Activated T-cell treated with anti-CD3 and anti-CD28 coated beads, Interleukin-2, amount 50 U/mL, for 24 hours (primary cell): ENCODE measurements at regions not wholly inside any gene's neighbourhood (a gene's known extent, or its start where the extent isn't known, plus 50 kb on each side); places are given as distances from the start of the nearest gene placed in this dataset.

Source experiments
- DNase-seq: peaks from one replicate; pipeline ENCODE4 v3.0.0-alpha.2; 2020
- H3K27ac Mint-ChIP-seq: 2 replicates; pipeline ENCODE4 v1.8.0; 2020; ENCODE audit warnings: mild to moderate bottlenecking, mixed read lengths
- H3K27me3 Mint-ChIP-seq: 2 replicates; pipeline ENCODE4 v1.8.0; 2020; ENCODE audit warnings: mixed read lengths
- H3K36me3 Mint-ChIP-seq: 2 replicates; pipeline ENCODE4 v1.8.0; 2020; ENCODE audit warnings: low read depth, mixed read lengths
- H3K4me1 Mint-ChIP-seq: 2 replicates; pipeline ENCODE4 v1.8.0; 2020; ENCODE audit warnings: low read depth, mixed read lengths
- H3K4me3 Mint-ChIP-seq: 2 replicates; pipeline ENCODE4 v1.8.0; 2020; ENCODE audit warnings: mild to moderate bottlenecking, moderate library complexity, mixed read lengths
- H3K9me3 Mint-ChIP-seq: 2 replicates; pipeline ENCODE4 v1.8.0; 2020; ENCODE audit warnings: mixed read lengths

DNA sequence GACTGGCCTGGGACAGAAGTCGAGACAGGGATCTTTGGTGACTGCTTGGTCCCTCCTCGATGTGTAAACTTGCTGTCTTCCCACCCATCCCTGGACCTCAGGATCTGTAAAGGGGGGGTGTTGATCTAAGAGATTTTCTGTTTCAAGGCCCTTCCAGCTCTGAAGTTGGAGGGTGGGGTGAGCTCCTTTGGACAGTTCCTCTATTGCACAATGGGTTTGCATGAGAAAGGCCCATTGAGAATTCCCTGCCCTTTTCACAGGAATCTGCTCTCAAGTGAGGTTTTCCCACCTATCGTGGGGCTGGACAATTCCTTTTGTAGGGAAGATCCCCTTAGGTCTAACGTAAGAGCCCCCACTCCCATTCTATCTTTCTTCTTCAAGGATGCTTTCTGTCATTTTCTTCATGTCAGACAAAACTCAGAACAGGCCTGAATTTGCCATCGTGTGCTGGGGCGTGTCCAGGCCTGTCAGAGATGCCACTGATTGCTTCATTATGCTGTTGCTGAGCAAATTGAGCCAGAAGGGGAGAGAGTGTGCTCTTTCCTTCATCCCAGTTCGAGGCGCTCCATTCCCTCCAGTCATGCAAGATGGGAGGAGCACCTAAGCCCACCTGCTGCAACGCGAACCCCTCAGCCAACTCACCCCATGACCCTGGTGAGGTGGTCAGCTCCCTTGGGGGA, 149.9 kb upstream of the IGSF21 start:
- Mint-ChIP-seq H3K36me3 (no peaks in the 10 kb centered on the region), H3K27me3 (peaks cover 33% of the 10 kb centered on the region), H3K4me3 (no peak overlapping the region), H3K9me3 (no peaks in the 10 kb centered on the region), H3K4me1 (peaks cover 12% of the 10 kb centered on the region), H3K27ac (no peak overlapping the region)
- DNase-seq = no peak

GRCh38 chr1:17958704-17959103, 148.9 kb upstream of the IGSF21 start:
- Mint-ChIP-seq H3K4me1 (peaks cover 12% of the 10 kb centered on the region), H3K27ac (no peak overlapping the region), H3K9me3 (no peaks in the 10 kb centered on the region), H3K36me3 (no peaks in the 10 kb centered on the region), H3K27me3 (peaks cover 25% of the 10 kb centered on the region), H3K4me3 (no peak overlapping the region)
- no peak for DNase-seq

- Mint-ChIP-seq H3K4me3 (no peak overlapping the region), H3K9me3 (no peaks in the 10 kb centered on the region), H3K4me1 (peaks cover 6% of the 10 kb centered on the region), H3K27me3 (peaks cover 30% of the 10 kb centered on the region), H3K27ac (no peak overlapping the region), H3K36me3 (no peaks in the 10 kb centered on the region)
- DNase-seq = no peak
Measured at GRCh38 chr1:17963513-17963912, 144.1 kb upstream of the IGSF21 start.

DNA sequence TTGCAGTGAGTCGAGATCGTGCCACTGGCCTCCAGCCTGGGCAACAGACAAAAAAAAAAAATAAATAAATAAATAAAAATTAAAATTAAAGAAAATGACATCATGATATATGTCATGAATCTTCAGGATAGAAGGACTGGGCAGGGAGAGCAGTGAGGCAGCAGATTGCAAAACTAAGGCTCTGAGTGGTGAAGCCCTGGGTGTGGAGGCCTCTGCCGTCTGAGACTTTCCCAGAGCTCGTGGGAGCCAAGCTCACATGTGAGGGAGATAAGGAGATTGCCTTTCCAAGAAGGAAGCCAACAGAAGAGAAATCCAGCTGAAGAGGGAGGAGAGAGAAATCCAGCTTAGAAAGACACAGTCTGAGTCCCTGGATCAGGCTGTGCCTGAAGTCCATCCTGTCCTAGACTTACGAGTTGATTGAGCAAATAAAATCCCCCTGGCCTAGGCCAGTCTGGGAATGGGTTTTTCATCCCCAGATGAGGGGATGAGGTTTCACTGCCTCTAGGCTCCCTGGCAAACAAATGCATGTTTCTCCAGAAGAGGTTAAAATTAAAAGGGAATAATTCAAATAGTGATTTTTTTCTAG, 142.0 kb upstream of the IGSF21 start:
- Mint-ChIP-seq H3K4me3 (no peak overlapping the region), H3K27me3 (peaks cover 26% of the 10 kb centered on the region), H3K4me1 (no peaks in the 10 kb centered on the region), H3K27ac (no peak overlapping the region), H3K36me3 (no peaks in the 10 kb centered on the region), H3K9me3 (no peaks in the 10 kb centered on the region)
- DNase-seq = no peak

- no peaks in the 10 kb centered on the region for H3K4me1 Mint-ChIP-seq
- H3K36me3 Mint-ChIP-seq = no peaks in the 10 kb centered on the region
- H3K27me3 Mint-ChIP-seq = peaks cover 21% of the 10 kb centered on the region
Measured at GRCh38 chr1:17966341-17966740, 141.3 kb upstream of the IGSF21 start.

DNA sequence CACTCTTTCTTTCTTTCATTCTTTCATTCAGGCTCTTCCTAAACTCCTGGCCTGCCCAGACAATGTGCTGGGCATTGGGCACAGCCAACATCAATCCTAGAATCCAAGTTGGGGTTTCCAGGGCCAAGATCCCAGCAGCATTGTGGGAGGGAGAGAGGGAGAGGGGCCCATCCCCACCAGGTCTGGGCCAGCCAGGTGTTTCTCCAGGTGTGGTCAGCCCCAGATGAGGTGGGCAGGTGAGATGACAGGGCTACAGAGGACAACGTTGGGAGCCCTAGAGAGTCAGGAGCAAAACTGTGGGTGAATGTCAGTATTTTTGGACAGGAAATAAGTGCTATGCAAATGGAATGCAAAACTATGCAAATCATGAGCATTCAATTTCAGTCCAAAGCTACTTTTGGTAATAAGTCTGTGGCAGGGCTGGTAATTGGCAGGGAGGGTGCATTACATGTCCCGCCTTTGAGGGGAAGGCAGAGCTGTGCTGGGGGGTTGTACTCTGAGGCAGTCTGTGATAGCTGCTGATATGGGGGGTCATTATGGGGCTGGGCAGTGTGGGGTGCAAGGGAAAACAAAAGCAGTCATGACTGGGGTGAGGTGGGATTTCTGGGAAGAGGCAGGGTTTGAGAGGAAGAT, 139.9 kb upstream of the IGSF21 start:
- H3K36me3 Mint-ChIP-seq = no peaks in the 10 kb centered on the region
- no peak overlapping the region for H3K4me3 Mint-ChIP-seq
- H3K4me1 Mint-ChIP-seq = no peaks in the 10 kb centered on the region
- H3K9me3 Mint-ChIP-seq = no peaks in the 10 kb centered on the region
- no peak overlapping the region for H3K27ac Mint-ChIP-seq
- no peak for DNase-seq
- peaks cover 10% of the 10 kb centered on the region for H3K27me3 Mint-ChIP-seq

More at GRCh38 chr1:17966341-17966740, 141.3 kb upstream of the IGSF21 start:
- Mint-ChIP-seq H3K9me3 (no peaks in the 10 kb centered on the region), H3K4me3 (no peak overlapping the region), H3K27ac (no peak overlapping the region)
- no peak for DNase-seq

DNA sequence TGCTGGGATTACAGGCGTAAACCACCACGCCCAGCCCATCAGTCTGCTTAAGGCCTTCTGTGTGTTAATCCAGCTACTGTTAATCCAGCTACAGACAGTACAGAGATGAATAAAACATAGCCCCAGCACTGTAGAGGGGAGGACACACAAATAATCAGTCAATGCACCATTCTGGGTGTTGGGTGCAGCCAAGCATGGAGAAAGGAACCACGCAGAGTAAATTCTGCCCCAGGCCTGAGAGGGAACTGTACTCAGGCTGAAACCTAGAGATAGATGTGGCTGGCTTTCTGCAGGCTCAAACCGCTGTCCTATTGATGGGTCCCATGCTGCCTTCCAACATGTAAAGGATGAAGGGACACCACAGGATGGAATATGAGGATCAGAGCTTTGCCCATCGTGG, 136.8 kb upstream of the IGSF21 start:
- Mint-ChIP-seq H3K36me3 (no peaks in the 10 kb centered on the region), H3K27me3 (peaks cover 15% of the 10 kb centered on the region), H3K4me1 (no peaks in the 10 kb centered on the region), H3K27ac (no peak overlapping the region), H3K9me3 (no peaks in the 10 kb centered on the region), H3K4me3 (no peak overlapping the region)
- no peak for DNase-seq

- no peak overlapping the region for H3K27ac Mint-ChIP-seq
- no peaks in the 10 kb centered on the region for H3K4me1 Mint-ChIP-seq
- no peak overlapping the region for H3K4me3 Mint-ChIP-seq
- H3K36me3 Mint-ChIP-seq = no peaks in the 10 kb centered on the region
- H3K9me3 Mint-ChIP-seq = no peaks in the 10 kb centered on the region
- peaks cover 7% of the 10 kb centered on the region for H3K27me3 Mint-ChIP-seq
- no peak for DNase-seq
Measured at GRCh38 chr1:17973694-17974093, 133.9 kb upstream of the IGSF21 start.

DNA sequence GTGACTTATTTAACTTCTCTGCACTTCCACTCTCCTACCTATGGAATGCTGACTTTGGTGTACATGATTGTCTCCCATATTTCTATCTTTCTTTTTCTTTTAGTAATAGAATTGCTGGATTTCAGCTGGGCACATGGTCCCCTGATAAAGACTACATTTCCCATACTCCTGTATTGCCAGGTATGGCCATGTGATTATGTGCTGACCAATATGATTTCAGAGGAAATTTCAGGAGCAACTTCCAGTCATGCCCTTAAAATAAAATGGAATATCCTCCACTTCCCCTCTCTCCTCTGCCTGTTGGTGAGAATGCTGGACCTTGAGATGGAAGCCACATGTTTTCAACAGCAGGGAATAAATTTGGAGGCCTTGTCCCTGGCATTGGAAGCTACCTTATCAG, 130.7 kb upstream of the IGSF21 start:
- Mint-ChIP-seq H3K4me1 (no peaks in the 10 kb centered on the region), H3K9me3 (no peaks in the 10 kb centered on the region), H3K27ac (no peak overlapping the region), H3K27me3 (peaks cover 11% of the 10 kb centered on the region), H3K4me3 (no peak overlapping the region), H3K36me3 (no peaks in the 10 kb centered on the region)
- no peak for DNase-seq

DNA sequence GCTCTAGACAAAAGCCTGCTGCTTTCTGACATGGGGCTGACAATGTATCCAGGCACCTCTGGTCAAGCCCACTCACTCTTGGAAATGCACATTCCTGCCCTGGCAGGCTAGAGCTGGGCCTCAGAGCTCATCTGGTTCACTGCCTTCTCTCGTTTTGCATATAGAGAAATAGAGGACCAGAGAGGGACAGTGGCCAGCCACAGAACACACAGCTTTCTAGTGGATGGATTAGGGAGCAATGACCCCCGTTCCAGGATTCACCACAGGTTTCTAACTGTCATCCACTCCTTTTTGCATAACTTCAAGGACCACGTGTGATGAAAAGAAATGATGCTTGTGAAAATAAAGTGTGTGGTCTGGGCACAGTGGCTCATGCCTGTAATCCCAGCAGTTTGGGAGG, 129.6 kb upstream of the IGSF21 start:
- Mint-ChIP-seq H3K9me3 (no peaks in the 10 kb centered on the region), H3K36me3 (no peaks in the 10 kb centered on the region), H3K27me3 (peaks cover 16% of the 10 kb centered on the region), H3K27ac (no peak overlapping the region), H3K4me3 (no peak overlapping the region), H3K4me1 (no peaks in the 10 kb centered on the region)
- DNase-seq = no peak

GRCh38 chr1:17979815-17980214, 127.8 kb upstream of the IGSF21 start:
- Mint-ChIP-seq H3K36me3 (no peaks in the 10 kb centered on the region), H3K4me3 (no peak overlapping the region), H3K27me3 (peaks cover 20% of the 10 kb centered on the region), H3K4me1 (no peaks in the 10 kb centered on the region), H3K27ac (no peak overlapping the region), H3K9me3 (no peaks in the 10 kb centered on the region)
- no peak for DNase-seq

GRCh38 chr1:17982197-17982596, 125.4 kb upstream of the IGSF21 start:
- H3K27me3 Mint-ChIP-seq = peaks cover 20% of the 10 kb centered on the region
- no peaks in the 10 kb centered on the region for H3K36me3 Mint-ChIP-seq
- H3K9me3 Mint-ChIP-seq = no peaks in the 10 kb centered on the region
- DNase-seq = no peak
- no peaks in the 10 kb centered on the region for H3K4me1 Mint-ChIP-seq
- H3K4me3 Mint-ChIP-seq = no peak overlapping the region
- H3K27ac Mint-ChIP-seq = no peak overlapping the region

DNA sequence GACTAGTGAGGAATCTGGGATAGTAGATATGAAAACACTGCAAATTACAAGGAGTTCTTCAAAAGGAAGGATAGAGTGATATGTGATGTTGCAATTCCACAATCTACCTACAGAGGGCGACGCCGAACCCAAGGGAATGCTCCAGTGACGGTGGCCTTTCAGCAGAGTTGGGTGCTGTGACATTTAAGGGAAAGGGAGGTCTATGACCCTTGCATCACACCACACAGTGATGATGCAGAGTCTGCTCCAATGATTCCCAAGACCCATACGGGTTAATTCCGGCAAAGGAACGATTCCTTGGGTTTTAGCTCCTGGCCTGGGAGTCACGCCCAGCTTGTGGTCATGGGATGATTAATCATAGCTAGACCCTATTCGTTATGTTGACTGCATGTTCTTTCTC, 123.0 kb upstream of the IGSF21 start:
- H3K9me3 Mint-ChIP-seq = peaks cover 3% of the 10 kb centered on the region
- no peak for DNase-seq
- no peaks in the 10 kb centered on the region for H3K4me1 Mint-ChIP-seq
- H3K36me3 Mint-ChIP-seq = no peaks in the 10 kb centered on the region
- no peak overlapping the region for H3K27ac Mint-ChIP-seq
- H3K4me3 Mint-ChIP-seq = no peak overlapping the region
- peaks cover 19% of the 10 kb centered on the region for H3K27me3 Mint-ChIP-seq

- H3K36me3 Mint-ChIP-seq = no peaks in the 10 kb centered on the region
- no peaks in the 10 kb centered on the region for H3K4me1 Mint-ChIP-seq
- no peak for DNase-seq
- H3K27me3 Mint-ChIP-seq = peaks cover 19% of the 10 kb centered on the region
- H3K4me3 Mint-ChIP-seq = no peak overlapping the region
- H3K9me3 Mint-ChIP-seq = peaks cover 3% of the 10 kb centered on the region
- no peak overlapping the region for H3K27ac Mint-ChIP-seq
Measured at GRCh38 chr1:17986156-17986555, 121.4 kb upstream of the IGSF21 start.

DNA sequence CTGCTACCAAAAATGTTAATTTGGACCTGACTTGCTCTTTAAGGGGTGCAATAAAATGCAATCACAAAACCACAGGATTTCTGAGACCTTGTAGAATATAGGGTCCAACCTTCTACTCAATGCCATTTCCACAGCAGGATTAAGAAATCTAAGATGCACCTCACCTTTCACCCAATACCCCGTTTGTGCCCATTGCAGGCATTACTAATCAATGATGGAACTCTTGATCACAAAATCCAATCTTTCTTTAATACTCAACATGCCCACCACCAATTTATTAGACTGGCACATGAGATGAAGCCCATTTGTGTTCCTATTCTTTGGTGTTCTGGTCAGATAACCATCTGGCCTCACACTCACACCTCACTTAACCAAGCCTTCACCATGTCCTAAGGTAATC, 117.2 kb upstream of the IGSF21 start:
- DNase-seq = no peak
- Mint-ChIP-seq H3K36me3 (no peaks in the 10 kb centered on the region), H3K9me3 (peaks cover 3% of the 10 kb centered on the region), H3K4me1 (no peaks in the 10 kb centered on the region), H3K27ac (no peak overlapping the region), H3K4me3 (no peak overlapping the region), H3K27me3 (peaks cover 3% of the 10 kb centered on the region)
